Activated CD4-positive, alpha-beta T cell treated with anti-CD3 and anti-CD28 coated beads, Interleukin-2, amount 10 ng/mL, durations not matched to agents 24 days and 14 days (primary cell): ENCODE measurements at regions not wholly inside any gene's neighbourhood (a gene's known extent, or its start where the extent isn't known, plus 50 kb on each side); places are given as distances from the start of the nearest gene placed in this dataset.

Source experiments
- DNase-seq: peaks from one replicate; pipeline ENCODE4 v3.0.0; 2022
- H3K27ac Mint-ChIP-seq: one replicate; pipeline ENCODE4 v1.8.0; 2022; ENCODE audit warnings: mild to moderate bottlenecking, mixed read lengths
- H3K27me3 Mint-ChIP-seq: one replicate; pipeline ENCODE4 v1.8.0; 2022; ENCODE audit warnings: mixed read lengths
- H3K36me3 Mint-ChIP-seq: one replicate; pipeline ENCODE4 v1.8.0; 2022; ENCODE audit warnings: low read depth, mild to moderate bottlenecking, mixed read lengths
- H3K4me1 Mint-ChIP-seq: one replicate; pipeline ENCODE4 v1.8.0; 2021; ENCODE audit warnings: mixed read lengths
- H3K4me3 Mint-ChIP-seq: one replicate; pipeline ENCODE4 v1.8.0; 2022; ENCODE audit warnings: mild to moderate bottlenecking, moderate library complexity, mixed read lengths
- H3K9me3 Mint-ChIP-seq: one replicate; pipeline ENCODE4 v1.8.0; 2021; ENCODE audit warnings: mixed read lengths
- intact Hi-C: fragments of 100-400 bp; cut with micrococcal nuclease; formaldehyde crosslinking; loops from one replicate; pipeline ENCODE4 v1.15.1; 2023

DNA sequence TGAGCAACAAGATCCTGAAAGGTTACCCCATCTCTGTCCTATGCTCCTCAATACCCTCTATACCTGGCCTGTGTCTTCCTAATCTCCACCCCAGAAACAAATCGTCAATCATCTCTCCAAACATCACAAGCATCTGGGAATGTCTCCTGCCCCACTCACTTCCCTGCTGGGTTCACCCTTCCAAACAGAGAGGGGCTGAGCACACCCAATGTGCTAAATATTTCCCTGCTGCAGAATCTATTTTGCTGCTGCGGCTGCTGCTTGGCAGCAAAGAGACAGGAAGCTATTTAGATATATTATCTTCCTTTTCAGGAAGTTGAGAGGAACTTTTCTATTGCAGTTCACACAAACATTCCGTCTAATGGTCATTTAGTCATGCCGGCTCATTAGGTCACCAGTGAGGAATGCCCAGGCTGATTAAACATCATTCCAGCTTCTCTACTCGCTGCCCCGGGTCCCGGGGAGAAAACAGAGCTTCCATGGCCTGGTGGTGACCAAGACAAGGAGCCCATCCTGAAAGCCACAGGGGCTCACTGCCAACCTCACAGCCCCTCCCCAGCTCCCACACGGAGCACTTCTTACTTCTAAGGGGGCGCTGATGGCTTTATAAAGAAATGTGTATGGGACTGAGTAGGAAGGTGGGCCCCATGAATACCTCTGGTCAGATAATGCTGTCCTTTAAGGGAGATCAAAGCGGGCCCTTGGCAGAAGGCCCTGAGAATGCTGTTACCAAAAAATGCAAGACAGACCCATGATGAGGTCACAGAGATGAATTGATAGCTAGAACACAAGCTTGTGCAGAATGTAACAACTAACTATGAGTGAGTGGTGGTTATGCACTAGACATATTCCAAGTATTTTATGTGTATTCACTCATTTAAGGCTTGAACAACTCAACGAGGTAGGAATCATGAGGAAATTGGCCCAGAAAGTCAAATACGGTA is 218.3 kb downstream of the SOX9 start:
- Mint-ChIP-seq H3K9me3 (no peaks in the 10 kb centered on the region), H3K4me3 (no peak overlapping the region)
- intact Hi-C loops: no loop called here

DNA sequence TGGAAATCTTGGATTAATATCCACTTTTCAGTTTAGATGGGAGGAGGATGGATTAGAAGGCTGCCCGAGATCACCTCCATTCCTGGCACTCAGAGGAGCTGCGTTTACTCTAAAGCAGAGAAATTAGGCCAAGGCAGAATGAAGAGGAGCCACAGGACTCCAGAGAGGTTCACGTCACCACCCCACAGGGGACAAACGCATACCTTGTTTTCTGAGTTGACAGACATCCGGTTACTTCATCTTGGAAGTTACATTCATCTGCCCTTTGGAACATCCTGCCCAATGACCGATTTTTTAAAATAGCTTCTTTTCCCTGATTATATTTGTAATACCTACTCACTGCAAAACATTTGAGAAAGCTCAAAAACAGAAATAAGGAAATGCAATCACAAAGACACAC is 220.0 kb downstream of the SOX9 start:
- Mint-ChIP-seq H3K4me1 (no peaks in the 10 kb centered on the region), H3K27me3 (peaks cover 1% of the 10 kb centered on the region), H3K4me3 (no peak overlapping the region), H3K27ac (no peak overlapping the region), H3K36me3 (no peaks in the 10 kb centered on the region), H3K9me3 (no peaks in the 10 kb centered on the region)
- DNase-seq: no peak
- intact Hi-C loops: no loop called here

More for the DNA sequence above, 218.3 kb downstream of the SOX9 start:
- no peaks in the 10 kb centered on the region for H3K36me3 Mint-ChIP-seq
- peaks cover 1% of the 10 kb centered on the region for H3K27me3 Mint-ChIP-seq
- no peak for DNase-seq
- no peak overlapping the region for H3K27ac Mint-ChIP-seq
- H3K4me1 Mint-ChIP-seq: no peaks in the 10 kb centered on the region

DNA sequence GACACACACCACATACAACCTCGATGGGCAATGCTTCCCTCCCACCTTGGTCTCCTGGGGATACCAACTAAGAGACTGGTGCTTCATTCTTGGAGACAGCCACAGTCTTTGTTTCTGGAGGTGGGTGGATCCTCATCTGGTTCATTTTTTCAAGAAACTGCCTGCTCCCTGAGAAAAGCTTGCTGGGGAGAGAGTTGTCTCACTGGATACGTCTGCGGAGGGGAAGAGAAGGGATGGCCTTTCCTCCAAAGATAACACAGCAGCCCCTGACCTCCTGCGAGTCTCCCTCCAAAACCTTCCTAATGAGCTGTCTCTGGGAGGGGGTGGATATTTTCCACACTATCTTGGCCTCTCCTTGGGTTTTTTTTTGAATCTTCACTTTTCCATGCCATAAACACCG is 221.2 kb downstream of the SOX9 start:
- no peaks in the 10 kb centered on the region for H3K36me3 Mint-ChIP-seq
- no peak for DNase-seq

DNA sequence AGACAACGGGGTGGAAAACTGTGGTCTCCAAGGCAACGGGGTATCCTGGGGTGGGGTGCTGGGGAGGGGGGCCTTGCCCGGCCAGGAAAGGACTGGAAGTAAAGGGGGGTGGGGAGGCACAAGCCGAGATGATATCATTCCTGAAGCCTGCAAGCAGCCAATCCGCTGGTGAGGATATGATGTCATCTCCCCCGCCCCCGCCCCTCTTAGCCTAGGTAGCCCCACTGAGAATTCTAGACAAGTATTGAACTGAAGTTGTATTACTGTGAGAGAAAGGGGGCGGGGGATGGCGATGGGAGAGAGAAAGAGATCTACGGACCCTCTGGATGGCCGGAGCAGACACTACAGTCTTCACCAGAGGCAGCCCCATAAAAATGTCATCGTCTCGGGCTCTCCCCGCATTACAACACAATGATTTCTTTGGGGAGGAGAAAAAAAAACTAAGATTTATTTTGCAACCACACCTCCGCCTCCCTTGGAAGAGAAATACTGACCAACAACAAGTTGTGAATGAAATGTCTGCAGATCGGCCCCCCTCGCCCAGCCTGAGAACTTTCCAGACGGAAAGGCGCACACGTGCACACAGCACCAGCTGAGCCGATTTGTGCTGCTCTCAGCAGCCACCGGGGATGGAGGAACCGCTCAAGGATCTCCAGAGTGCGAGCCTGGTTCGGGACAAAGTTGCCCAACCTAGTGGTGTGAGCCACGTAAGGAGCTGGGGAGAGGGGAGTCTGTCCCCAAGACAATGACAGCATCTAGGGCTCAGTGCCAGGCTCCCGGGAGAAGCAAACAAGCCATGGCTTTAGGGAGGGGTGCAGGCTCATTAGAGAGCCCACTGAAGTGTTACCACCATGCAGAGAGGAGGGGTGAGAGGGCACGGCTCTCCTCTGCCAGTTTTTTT is 222.1 kb downstream of the SOX9 start:
- Mint-ChIP-seq H3K4me3 (no peak overlapping the region), H3K27ac (no peak overlapping the region), H3K9me3 (no peaks in the 10 kb centered on the region), H3K4me1 (no peaks in the 10 kb centered on the region), H3K36me3 (no peaks in the 10 kb centered on the region), H3K27me3 (no peaks in the 10 kb centered on the region)
- intact Hi-C loops: no loop called here
- DNase-seq: no peak

More for the DNA sequence above, 221.2 kb downstream of the SOX9 start:
- Mint-ChIP-seq H3K9me3 (no peaks in the 10 kb centered on the region), H3K4me1 (no peaks in the 10 kb centered on the region), H3K27me3 (peaks cover 1% of the 10 kb centered on the region), H3K27ac (no peak overlapping the region), H3K4me3 (no peak overlapping the region)
- intact Hi-C loops: no loop called here

DNA sequence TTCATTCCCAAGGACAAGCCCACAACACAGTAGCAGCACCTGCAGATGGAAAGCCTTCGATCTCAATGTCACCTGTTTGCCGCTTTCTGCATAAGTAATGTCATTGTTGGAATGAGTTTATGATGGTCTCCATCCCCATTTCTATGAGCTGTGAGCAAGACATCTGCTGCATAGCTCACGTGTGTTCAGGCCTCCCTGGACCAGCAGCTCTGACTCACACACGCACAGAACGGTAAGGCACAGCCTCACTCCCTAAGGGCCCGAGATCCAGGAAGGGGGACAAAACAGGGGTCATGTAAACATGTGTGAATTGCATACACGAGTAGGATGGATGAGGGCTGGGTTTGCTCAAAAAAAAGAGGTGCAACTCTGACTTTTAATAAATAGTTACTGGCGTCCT is 223.1 kb downstream of the SOX9 start:
- Mint-ChIP-seq H3K27ac (no peak overlapping the region), H3K4me3 (no peak overlapping the region), H3K4me1 (no peaks in the 10 kb centered on the region), H3K36me3 (no peaks in the 10 kb centered on the region), H3K9me3 (no peaks in the 10 kb centered on the region), H3K27me3 (no peaks in the 10 kb centered on the region)
- intact Hi-C loops: no loop called here
- no peak for DNase-seq

DNA sequence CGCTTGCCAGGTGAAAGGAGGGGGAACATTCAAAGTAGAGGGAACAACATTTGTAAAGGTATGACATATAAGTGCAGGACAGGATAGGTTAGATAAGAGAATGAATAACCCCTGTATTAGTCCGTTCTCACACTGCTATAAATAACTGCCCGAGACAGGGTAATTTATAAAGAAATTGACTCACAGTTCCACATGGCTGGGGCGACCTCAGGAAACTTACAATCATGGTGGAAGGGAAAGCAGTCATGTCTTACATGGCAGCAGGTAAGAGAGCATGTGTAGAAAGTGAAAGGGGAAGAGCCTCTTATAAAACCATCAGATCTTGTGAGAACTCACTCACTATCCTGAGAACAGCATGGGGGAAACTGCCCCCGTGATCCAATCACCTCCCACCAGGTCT is 223.8 kb downstream of the SOX9 start:
- H3K27ac Mint-ChIP-seq: no peak overlapping the region
- intact Hi-C loops: no loop called here
- no peak overlapping the region for H3K4me3 Mint-ChIP-seq
- H3K9me3 Mint-ChIP-seq: no peaks in the 10 kb centered on the region
- no peaks in the 10 kb centered on the region for H3K36me3 Mint-ChIP-seq
- no peaks in the 10 kb centered on the region for H3K27me3 Mint-ChIP-seq
- DNase-seq: no peak
- no peaks in the 10 kb centered on the region for H3K4me1 Mint-ChIP-seq

DNA sequence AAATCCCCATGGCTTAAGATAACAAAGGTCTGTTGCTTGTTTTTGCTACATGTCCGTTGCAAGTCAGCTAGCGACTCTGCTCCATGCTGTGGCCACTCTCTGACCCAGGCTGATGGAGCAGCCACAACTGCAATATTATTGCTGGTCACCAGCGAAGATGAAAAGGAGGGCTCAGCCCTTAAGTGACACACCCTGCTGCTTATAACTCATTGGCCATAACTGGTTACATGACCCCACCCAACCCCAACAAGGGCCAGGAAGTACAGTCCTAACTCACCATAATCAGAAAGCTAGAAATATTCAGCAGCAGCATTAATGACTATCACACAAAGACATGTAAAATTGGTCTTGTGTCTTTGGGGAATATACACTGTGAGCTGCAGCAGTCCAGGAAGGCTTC is 224.3 kb downstream of the SOX9 start:
- Mint-ChIP-seq H3K4me3 (no peak overlapping the region), H3K9me3 (no peaks in the 10 kb centered on the region), H3K36me3 (no peaks in the 10 kb centered on the region), H3K27ac (no peak overlapping the region), H3K4me1 (no peaks in the 10 kb centered on the region), H3K27me3 (no peaks in the 10 kb centered on the region)
- intact Hi-C loops: no loop called here
- DNase-seq: no peak

DNA sequence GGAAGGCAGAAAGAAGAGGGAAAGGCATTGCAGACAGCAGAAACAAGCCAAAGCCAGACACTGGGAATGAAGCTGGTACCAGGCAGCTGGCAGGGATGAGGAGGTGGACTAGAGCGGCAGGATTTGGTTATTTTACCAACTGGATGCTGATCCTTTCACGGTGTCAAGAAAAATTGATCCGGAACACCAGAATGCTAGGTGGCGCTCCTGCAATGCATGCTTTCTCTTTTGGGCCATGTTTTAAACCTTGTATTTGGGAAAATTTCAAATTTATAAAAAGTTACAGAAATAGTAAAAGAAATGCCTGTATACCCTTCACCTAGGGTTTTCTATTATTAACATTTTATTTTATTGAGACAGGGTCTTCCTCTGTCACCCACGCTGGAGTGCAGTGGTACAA is 224.7 kb downstream of the SOX9 start:
- intact Hi-C loops: no loop called here
- H3K36me3 Mint-ChIP-seq: no peaks in the 10 kb centered on the region
- H3K27me3 Mint-ChIP-seq: no peaks in the 10 kb centered on the region
- H3K4me3 Mint-ChIP-seq: no peak overlapping the region
- H3K4me1 Mint-ChIP-seq: no peaks in the 10 kb centered on the region
- DNase-seq: no peak
- no peak overlapping the region for H3K27ac Mint-ChIP-seq
- H3K9me3 Mint-ChIP-seq: no peaks in the 10 kb centered on the region

DNA sequence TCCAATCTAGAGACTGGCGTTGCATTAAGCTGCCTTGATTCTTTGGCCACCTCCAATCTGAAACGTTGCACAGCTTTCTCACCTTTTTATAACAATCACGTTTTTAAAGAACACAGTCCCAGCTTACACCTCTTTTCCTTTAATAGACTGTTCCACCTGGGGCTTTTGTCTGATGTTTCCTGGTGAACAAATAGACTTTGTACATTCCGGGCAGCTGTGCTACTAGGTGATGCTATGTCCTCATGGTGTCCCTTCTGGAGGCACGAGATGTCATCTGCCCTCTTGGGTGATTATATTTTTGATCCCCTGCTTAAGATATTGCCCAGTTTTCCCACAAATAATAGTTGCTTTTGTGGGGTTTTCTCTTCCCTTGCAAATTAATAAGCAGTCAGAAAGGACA is 225.5 kb downstream of the SOX9 start:
- intact Hi-C loops: no loop called here
- H3K36me3 Mint-ChIP-seq: no peaks in the 10 kb centered on the region
- no peaks in the 10 kb centered on the region for H3K27me3 Mint-ChIP-seq
- no peaks in the 10 kb centered on the region for H3K4me1 Mint-ChIP-seq
- H3K27ac Mint-ChIP-seq: no peak overlapping the region
- no peak overlapping the region for H3K4me3 Mint-ChIP-seq
- H3K9me3 Mint-ChIP-seq: no peaks in the 10 kb centered on the region
- DNase-seq: no peak

DNA sequence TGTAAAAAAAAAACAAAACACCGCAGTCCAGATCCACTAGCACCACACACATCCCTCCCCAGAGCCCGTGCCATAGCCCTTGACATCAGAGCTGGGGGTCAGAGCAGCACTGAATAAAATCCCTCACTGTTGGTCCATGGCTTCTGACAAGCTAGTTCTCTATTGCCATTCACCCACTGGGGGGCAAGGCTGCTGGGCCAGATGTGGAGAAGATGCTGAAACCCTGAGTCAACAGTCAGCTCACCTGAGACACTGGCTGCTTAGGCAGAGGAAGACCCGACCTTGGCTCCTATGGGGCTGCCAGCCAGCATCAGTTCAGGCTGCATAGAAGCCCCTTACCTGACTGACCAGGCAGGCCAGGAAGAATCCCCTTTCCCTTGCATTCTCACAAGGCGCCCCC is 228.2 kb downstream of the SOX9 start:
- Mint-ChIP-seq H3K9me3 (no peaks in the 10 kb centered on the region), H3K4me3 (no peak overlapping the region), H3K4me1 (no peaks in the 10 kb centered on the region), H3K27me3 (no peaks in the 10 kb centered on the region), H3K27ac (no peak overlapping the region), H3K36me3 (no peaks in the 10 kb centered on the region)
- intact Hi-C loops: no loop called here
- DNase-seq: no peak

DNA sequence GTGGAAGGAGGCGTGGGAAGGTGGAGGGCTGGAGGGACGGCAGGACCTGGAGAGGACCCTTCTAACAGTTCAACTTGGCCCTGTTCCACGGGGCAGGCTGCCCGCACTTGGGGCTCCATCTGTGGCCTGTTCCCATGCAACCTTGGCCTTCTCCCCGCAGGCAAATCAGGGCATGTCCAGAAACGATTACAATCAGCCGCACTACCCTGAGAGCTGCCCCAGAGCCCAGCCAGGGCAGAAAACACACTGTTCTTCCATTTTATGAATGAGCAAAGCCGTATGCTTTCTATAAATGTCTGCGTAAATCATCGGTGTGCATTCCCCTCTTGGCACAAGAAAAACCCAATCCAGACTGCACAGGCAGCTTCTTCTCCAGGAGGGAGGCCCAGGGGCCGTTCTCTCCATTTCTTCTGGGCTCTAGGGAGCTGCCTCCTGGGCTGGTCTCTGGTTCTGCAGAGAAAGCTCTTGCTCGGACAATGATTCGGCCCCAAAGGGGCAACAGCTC is 228.7 kb downstream of the SOX9 start:
- H3K4me1 Mint-ChIP-seq: no peaks in the 10 kb centered on the region
- no peaks in the 10 kb centered on the region for H3K27me3 Mint-ChIP-seq
- intact Hi-C loops: no loop called here

DNA sequence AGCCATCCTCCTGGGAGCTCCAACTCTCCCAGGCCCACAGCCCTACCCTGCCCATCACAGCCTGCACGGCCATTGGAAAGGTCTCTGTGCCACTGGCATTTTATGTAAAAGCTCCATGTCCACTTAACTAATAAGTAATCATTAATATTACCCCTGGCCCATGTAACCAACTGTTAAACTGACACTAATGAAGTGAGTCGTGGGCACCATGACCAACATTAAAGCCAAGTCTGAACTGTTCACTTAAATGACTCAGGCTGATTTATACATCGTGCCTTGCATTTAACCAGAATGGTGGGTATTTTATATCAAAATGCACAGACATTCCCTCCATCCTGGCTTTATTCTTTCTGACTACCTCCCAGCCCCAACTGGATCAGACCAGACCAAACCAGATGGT is 229.3 kb downstream of the SOX9 start:
- no peaks in the 10 kb centered on the region for H3K9me3 Mint-ChIP-seq
- no peak overlapping the region for H3K4me3 Mint-ChIP-seq
- H3K27ac Mint-ChIP-seq: no peak overlapping the region
- no peak for DNase-seq
- no peaks in the 10 kb centered on the region for H3K36me3 Mint-ChIP-seq
- no peaks in the 10 kb centered on the region for H3K27me3 Mint-ChIP-seq
- intact Hi-C loops: no loop called here
- no peaks in the 10 kb centered on the region for H3K4me1 Mint-ChIP-seq

More for the DNA sequence above, 228.7 kb downstream of the SOX9 start:
- Mint-ChIP-seq H3K9me3 (no peaks in the 10 kb centered on the region), H3K27ac (no peak overlapping the region), H3K36me3 (no peaks in the 10 kb centered on the region), H3K4me3 (no peak overlapping the region)
- DNase-seq: no peak

DNA sequence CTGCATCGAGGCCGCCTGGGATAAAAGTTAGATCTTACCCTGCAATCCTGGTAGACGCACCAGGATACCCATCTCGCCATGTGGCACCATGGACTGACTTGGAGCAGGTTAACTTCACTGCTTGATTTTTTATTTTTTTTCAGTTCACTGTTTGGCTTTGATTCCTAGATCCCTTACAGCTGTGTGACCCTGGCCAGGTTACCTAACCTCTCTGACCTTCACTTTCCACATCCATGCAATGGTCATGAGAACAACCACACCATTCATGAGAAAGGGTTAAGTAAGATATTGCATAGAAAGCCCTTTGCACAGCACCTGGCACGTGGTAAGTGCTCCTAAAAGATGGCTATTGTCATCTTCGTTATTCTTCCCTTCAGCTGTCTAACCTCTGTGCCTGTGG is 230.5 kb downstream of the SOX9 start:
- Mint-ChIP-seq H3K4me1 (no peaks in the 10 kb centered on the region), H3K36me3 (no peaks in the 10 kb centered on the region), H3K9me3 (no peaks in the 10 kb centered on the region), H3K27ac (no peak overlapping the region), H3K4me3 (no peak overlapping the region), H3K27me3 (no peaks in the 10 kb centered on the region)
- DNase-seq: no peak
- intact Hi-C loops: no loop called here

DNA sequence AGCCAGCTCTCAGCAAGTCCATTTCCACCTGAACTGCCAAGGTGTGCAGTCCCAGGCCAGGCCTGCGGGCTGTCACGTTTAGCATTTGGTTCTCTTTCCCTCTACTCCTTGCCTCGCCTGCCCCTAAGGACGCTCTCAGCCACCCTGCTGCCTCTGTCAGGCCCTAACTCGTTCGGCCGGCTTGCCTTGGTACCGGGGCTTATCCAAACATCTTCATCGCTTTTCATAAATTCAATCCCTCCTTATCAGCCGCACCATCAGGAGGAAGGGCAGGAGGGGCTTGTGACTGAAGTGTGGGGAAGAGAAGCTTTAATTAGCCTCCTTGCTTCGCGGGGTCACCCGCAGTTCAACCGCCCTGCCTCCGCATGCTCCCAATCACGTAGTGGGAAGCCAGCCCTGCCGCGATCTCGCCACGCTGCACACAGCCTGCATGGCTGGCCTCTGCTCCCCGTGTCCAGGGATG is 231.1 kb downstream of the SOX9 start:
- Mint-ChIP-seq H3K4me3 (no peak overlapping the region), H3K9me3 (no peaks in the 10 kb centered on the region), H3K36me3 (no peaks in the 10 kb centered on the region), H3K4me1 (no peaks in the 10 kb centered on the region), H3K27ac (no peak overlapping the region), H3K27me3 (no peaks in the 10 kb centered on the region)
- intact Hi-C loops: no loop called here
- no peak for DNase-seq
